ENCODE measurements at regions not wholly inside any gene's neighbourhood (a gene's known extent, or its start where the extent isn't known, plus 50 kb on each side); places are given as distances from the start of the nearest gene placed in this dataset.

GRCh38 chr21:18049461-18049860 lies 195.2 kb upstream of the CHODL start:
- DNase-seq: no peak
- Histone ChIP-seq H3K9me3 (replicated peaks) (no peaks in the 10 kb centered on the region), H3K4me1 (no peaks in the 10 kb centered on the region), H3K27me3 (ENCODE audit: low read depth) (no peaks in the 10 kb centered on the region), H3K27ac (replicated peaks) (no peak overlapping the region), H3K36me3 (no peaks in the 10 kb centered on the region), H3K4me3 (no peak overlapping the region)
- intact Hi-C loops (cut with micrococcal nuclease): no loop called here
- no peak for TF ChIP-seq CTCF (IDR thresholded peaks at IDR 0.05; ENCODE audit: borderline replicate concordance)

GRCh38 chr21:18041012-18041411 lies 203.6 kb upstream of the CHODL start:
- no peak overlapping the region for H3K4me3 ChIP-seq
- no peaks in the 10 kb centered on the region for H3K4me1 ChIP-seq
- no peak for DNase-seq
- H3K27ac ChIP-seq (replicated peaks): no peak overlapping the region
- no peaks in the 10 kb centered on the region for H3K9me3 ChIP-seq (replicated peaks)
- H3K36me3 ChIP-seq: no peaks in the 10 kb centered on the region
- intact Hi-C loops (cut with micrococcal nuclease): no loop called here
- no peaks in the 10 kb centered on the region for H3K27me3 ChIP-seq (ENCODE audit: low read depth)
- TF ChIP-seq CTCF (IDR thresholded peaks at IDR 0.05; ENCODE audit: borderline replicate concordance): peak; percentile 48

- intact Hi-C loops (cut with micrococcal nuclease): no loop called here
- Histone ChIP-seq H3K27ac (replicated peaks) (no peak overlapping the region), H3K4me3 (no peak overlapping the region), H3K9me3 (replicated peaks) (peaks cover 9% of the 10 kb centered on the region), H3K36me3 (no peaks in the 10 kb centered on the region), H3K27me3 (ENCODE audit: low read depth) (no peaks in the 10 kb centered on the region), H3K4me1 (no peaks in the 10 kb centered on the region)
- no peak for TF ChIP-seq CTCF (IDR thresholded peaks at IDR 0.05; ENCODE audit: borderline replicate concordance)
- no peak for DNase-seq
These were observed 211.1 kb upstream of the C21orf91 start for GRCh38 chr21:18030248-18030647.

GRCh38 chr21:18026359-18026758 lies 207.2 kb upstream of the C21orf91 start:
- Histone ChIP-seq H3K27ac (replicated peaks) (no peak overlapping the region), H3K36me3 (no peaks in the 10 kb centered on the region), H3K9me3 (replicated peaks) (no peaks in the 10 kb centered on the region), H3K27me3 (ENCODE audit: low read depth) (no peaks in the 10 kb centered on the region), H3K4me3 (no peak overlapping the region), H3K4me1 (no peaks in the 10 kb centered on the region)
- intact Hi-C loops (cut with micrococcal nuclease): no loop called here
- TF ChIP-seq CTCF (IDR thresholded peaks at IDR 0.05; ENCODE audit: borderline replicate concordance): no peak
- no peak for DNase-seq

DNA sequence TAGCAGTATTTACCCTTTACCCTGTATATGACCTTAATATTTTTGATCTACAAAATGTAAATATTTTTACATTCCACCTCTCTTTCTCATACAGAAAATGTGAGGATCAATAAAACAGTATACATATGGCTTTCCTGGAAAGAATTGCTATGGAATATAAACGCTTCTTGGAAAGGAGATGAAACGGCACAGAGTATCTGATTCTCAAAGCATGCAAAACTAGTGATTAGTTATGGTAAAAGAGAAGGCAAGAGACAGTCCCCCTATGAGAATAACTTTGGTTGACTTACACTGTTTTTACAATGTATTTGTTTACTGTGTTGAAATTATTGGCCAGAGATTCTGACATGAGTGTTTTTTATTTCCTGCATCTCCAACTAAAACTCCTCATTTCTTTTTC lies 204.6 kb upstream of the C21orf91 start:
- H3K27ac ChIP-seq (replicated peaks): no peak overlapping the region
- TF ChIP-seq CTCF (IDR thresholded peaks at IDR 0.05; ENCODE audit: borderline replicate concordance): no peak
- H3K27me3 ChIP-seq (ENCODE audit: low read depth): no peaks in the 10 kb centered on the region
- H3K4me3 ChIP-seq: no peak overlapping the region
- DNase-seq: no peak
- H3K4me1 ChIP-seq: no peaks in the 10 kb centered on the region
- intact Hi-C loops (cut with micrococcal nuclease): no loop called here
- no peaks in the 10 kb centered on the region for H3K36me3 ChIP-seq
- H3K9me3 ChIP-seq (replicated peaks): no peaks in the 10 kb centered on the region

DNA sequence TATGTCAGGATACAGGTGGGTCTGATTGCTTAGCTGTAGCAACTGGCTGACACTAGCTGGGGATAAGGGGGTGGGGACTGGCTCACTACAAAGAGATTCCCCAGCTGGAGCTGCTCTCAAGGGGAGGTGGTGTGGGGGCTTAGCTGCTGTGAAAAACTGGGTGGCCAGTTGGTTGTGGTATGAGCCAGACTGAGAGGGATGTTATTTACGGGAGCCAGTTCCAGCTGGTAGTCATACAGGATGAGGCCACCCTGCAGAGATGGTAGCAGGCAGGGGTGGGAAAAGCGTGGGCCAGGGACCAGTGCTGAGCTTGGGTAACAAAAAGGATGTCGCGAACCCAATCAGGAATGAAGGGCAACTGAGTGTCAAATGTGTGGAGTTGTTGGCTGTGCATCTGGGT lies 204.0 kb upstream of the C21orf91 start:
- H3K27me3 ChIP-seq (ENCODE audit: low read depth): no peaks in the 10 kb centered on the region
- no peak for TF ChIP-seq CTCF (IDR thresholded peaks at IDR 0.05; ENCODE audit: borderline replicate concordance)
- intact Hi-C loops (cut with micrococcal nuclease): no loop called here
- no peak overlapping the region for H3K27ac ChIP-seq (replicated peaks)
- no peaks in the 10 kb centered on the region for H3K9me3 ChIP-seq (replicated peaks)
- H3K4me1 ChIP-seq: no peaks in the 10 kb centered on the region
- DNase-seq: no peak
- H3K36me3 ChIP-seq: no peaks in the 10 kb centered on the region
- no peak overlapping the region for H3K4me3 ChIP-seq

All from left ventricle myocardium inferior (tissue), 1 donor.